Activated naive CD4-positive, alpha-beta T cell treated with anti-CD3 and anti-CD28 coated beads, Interleukin-2, amount 50 U/mL, for 72 hours (primary cell): ENCODE measurements at regions not wholly inside any gene's neighbourhood (a gene's known extent, or its start where the extent isn't known, plus 50 kb on each side); places are given as distances from the start of the nearest gene placed in this dataset.

ENCODE experiments used
- ATAC-seq, 2 donors: fragments of 150-1000 bp; cut with Tn5 transposase; 2 replicates each; pipeline ENCODE4 v1.10.0; 2021; ENCODE audit warnings: mild to moderate bottlenecking in 2 of 2, moderate library complexity in 2 of 2
- DNase-seq, 2 donors: peaks; one replicate each; pipeline ENCODE4 v3.0.0; 2021 to 2022; ENCODE audit warnings: low spot score in 2 of 2
- H3K27ac Mint-ChIP-seq, 2 donors: one replicate each; pipeline ENCODE4 v1.8.0; 2022; ENCODE audit warnings: mild to moderate bottlenecking in 2 of 2, mixed read lengths in 2 of 2
- H3K36me3 Mint-ChIP-seq, 2 donors: one replicate each; pipeline ENCODE4 v1.8.0; 2022; ENCODE audit warnings: mixed read lengths in 2 of 2
- H3K9me3 Mint-ChIP-seq, 2 donors: one replicate each; pipeline ENCODE4 v1.8.0; 2022; ENCODE audit warnings: mixed read lengths in 2 of 2

- DNase-seq (no peak), ATAC-seq (peak in 1 of 2 donors; percentile 31)
- Mint-ChIP-seq H3K27ac (no peak overlapping the region), H3K9me3 (peaks cover 0 to 3% of the 10 kb centered on the region in 2 donors), H3K36me3 (no peaks in the 10 kb centered on the region)
These were observed 81.4 kb downstream of the CMPK2 start for GRCh38 chr2:6784291-6784690.

- no peak overlapping the region for H3K27ac Mint-ChIP-seq
- H3K9me3 Mint-ChIP-seq, result no peaks in the 10 kb centered on the region
- H3K36me3 Mint-ChIP-seq, result no peaks in the 10 kb centered on the region
- ATAC-seq (no peak), DNase-seq (no peak)
These were observed 80.2 kb downstream of the CMPK2 start for GRCh38 chr2:6785493-6785892.

GRCh38 chr2:6787376-6787775, 78.3 kb downstream of the CMPK2 start:
- Mint-ChIP-seq H3K27ac (no peak overlapping the region), H3K36me3 (no peaks in the 10 kb centered on the region), H3K9me3 (no peaks in the 10 kb centered on the region)
- DNase-seq (no peak), ATAC-seq (no peak)

DNA sequence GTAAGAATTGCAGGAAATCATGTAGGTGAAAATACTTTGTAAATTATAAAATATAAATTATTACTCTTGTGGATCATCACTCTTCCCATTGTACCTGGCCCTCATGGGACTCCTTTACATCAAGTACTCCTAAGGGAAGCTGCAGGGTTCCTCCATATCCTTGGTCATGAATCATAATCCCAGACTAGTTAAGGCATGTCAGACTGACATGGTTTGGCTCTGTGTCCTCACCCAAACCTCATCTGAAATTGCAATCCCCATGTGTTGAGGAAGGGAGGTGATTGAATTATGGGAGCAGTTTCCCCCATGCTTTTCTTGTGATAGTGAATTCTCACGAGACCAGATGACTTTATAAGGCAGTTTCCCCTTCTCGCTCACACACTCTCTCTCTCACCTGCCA, 77.1 kb downstream of the CMPK2 start:
- DNase-seq, result no peak
- Mint-ChIP-seq H3K36me3 (no peaks in the 10 kb centered on the region), H3K9me3 (no peaks in the 10 kb centered on the region), H3K27ac (no peak overlapping the region)
- ATAC-seq, result no peak

DNA sequence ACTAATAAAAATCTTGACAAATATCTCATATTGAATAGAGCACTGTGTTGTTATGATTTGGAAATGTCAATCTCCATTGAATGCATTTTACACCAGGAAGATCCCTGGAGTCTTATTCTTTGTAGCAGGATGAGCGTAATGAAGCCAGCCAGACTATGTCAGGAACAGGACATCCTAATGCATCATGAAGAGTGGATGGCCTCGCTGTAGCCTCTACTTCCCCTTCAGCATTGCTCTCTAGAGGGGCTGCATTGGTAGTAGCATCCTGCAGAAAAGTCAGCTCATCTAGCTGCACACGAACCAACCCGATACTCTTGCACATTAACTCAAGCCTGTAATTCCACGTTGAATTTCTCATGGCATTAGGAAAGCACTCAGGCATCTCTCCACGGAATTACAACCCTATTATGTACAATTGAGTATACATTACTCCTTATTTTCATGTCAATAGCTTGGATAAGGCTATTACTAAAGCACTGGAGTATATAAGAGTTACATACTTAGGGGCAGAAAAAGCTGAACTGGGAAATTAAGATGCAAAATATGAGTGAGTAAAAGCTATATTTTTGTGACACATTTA, 76.1 kb downstream of the CMPK2 start:
- ATAC-seq, result no peak
- H3K36me3 Mint-ChIP-seq, result no peaks in the 10 kb centered on the region
- no peaks in the 10 kb centered on the region for H3K9me3 Mint-ChIP-seq
- no peak overlapping the region for H3K27ac Mint-ChIP-seq
- no peak for DNase-seq

DNA sequence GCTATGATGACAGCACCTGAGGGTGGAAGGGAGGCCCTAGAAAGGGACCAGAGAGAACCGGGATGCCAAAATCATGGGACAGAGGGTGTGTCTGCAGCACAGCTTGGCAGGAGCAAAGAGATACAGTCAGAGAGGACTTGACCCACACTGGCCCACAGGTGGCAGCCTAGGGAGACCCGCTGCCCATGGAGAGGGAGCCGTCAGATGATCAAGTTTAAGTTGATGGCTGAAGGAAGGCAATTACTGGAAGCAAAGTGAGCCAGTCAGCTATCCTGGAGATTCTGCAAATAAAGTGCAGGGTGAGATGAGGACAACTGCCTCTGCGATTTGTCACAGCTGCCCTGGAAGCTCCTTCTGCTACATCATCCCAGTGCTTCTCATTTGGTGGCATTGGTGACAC, 74.0 kb downstream of the CMPK2 start:
- DNase-seq, result no peak
- no peaks in the 10 kb centered on the region for H3K9me3 Mint-ChIP-seq
- H3K27ac Mint-ChIP-seq, result no peak overlapping the region
- no peak for ATAC-seq
- H3K36me3 Mint-ChIP-seq, result no peaks in the 10 kb centered on the region

DNA sequence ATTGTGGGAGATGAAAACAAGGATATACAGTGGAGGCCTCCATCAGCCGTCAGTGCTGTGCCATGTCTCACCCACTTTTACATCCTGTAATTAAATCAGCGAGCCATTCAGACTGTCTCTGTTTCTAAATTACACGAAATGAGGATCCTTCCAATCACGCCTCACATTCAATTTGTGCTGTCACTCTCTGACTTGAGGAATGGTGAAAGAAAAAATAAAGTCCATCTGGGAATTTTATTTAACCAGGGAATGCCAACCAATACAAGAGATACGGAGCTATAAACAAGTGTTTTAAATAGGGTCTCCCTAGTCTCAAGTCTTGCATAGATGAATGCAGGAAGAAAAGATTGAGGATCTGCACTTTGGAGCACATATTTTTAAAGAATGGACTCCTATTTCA, 72.8 kb downstream of the CMPK2 start:
- H3K9me3 Mint-ChIP-seq, result no peaks in the 10 kb centered on the region
- H3K36me3 Mint-ChIP-seq, result no peaks in the 10 kb centered on the region
- DNase-seq, result no peak
- no peak for ATAC-seq
- no peak overlapping the region for H3K27ac Mint-ChIP-seq

- no peak for ATAC-seq
- DNase-seq, result no peak
- H3K9me3 Mint-ChIP-seq, result no peaks in the 10 kb centered on the region
- no peaks in the 10 kb centered on the region for H3K36me3 Mint-ChIP-seq
- no peak overlapping the region for H3K27ac Mint-ChIP-seq
These were observed 72.3 kb downstream of the CMPK2 start for GRCh38 chr2:6793371-6793770.

DNA sequence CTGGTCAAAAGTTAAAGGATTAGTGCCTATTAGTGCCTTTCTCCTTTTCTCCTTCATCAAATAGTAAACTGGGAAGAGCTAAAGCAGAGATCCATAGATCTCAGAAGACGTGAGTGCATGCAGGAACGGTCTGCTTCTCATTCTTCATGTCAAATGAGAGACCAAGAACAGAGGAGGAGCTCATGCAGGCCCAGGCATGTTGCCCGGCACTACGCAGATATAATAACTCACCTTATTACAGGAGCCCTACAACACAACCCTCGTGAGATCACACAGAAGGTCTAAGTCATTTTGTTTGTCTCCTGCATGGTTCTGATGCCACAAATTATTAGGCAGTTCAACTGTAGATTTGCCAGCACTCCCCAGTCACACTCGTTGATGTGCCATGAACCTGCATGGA, 71.8 kb downstream of the CMPK2 start:
- Mint-ChIP-seq H3K36me3 (no peaks in the 10 kb centered on the region), H3K27ac (no peak overlapping the region), H3K9me3 (no peaks in the 10 kb centered on the region)
- ATAC-seq (no peak), DNase-seq (no peak)

DNA sequence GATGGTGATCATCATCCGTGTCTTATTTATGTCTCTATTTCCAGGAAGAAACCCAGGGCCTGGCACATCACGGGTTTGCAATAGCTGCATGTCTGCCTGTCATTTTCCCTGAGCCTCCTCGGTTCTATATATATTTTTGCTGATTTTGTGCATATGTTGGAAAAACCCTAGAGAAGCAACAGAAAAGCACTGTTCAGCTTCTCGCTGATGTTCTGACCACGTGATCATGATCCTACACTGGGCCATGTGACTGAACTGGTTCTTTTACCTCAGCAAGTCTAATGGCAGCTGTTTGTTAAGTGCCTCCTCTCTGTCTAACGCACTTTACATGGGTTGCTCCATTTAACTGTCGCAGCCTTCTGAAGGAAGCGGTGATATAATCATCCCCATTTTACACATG, 71.3 kb downstream of the CMPK2 start:
- no peaks in the 10 kb centered on the region for H3K36me3 Mint-ChIP-seq
- no peak for ATAC-seq
- H3K27ac Mint-ChIP-seq, result no peak overlapping the region
- DNase-seq, result no peak
- no peaks in the 10 kb centered on the region for H3K9me3 Mint-ChIP-seq
